GM18517 (cell line): ENCODE measurements at regions not wholly inside any gene's neighbourhood (a gene's known extent, or its start where the extent isn't known, plus 50 kb on each side); places are given as distances from the start of the nearest gene placed in this dataset.

Source experiments
- ATAC-seq: cut with Tn5 transposase; IDR thresholded peaks from one replicate; pipeline ENCODE4 v1.9.1; 2021; ENCODE audit warnings: mild to moderate bottlenecking, moderate library complexity; ENCODE audit not compliant: unreplicated experiment

DNA sequence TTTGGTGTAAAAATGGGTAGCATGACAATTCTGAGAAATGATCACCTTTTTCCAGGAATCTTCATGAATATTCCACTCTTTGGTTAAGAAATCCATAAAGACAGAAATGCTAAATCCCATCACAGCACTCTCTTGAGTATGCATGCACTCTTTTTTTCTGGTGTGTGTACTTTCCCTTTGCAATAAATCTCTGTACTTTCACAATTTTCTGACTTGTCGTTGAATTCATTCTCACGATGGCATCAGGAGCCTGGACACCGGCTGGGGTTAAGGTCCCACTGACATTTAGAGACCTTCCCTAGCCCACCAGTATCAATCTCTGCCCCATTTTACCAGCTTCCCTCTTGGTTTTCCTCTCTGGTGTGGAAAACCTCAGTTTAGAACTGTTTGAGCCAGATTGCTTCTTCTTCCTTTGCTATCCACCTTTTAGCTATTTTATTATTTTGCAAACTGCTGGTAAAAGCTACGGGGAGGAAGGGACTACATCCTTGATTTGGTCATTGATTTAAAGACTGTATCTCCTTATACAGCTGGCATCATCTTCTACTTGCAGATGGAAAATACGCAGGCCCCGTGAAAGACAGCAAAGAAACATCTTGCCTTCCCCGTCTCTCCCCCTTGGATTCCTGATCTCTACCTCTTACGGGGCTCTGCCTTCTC, 59.9 kb upstream of the ZFR start:
- no peak for ATAC-seq

DNA sequence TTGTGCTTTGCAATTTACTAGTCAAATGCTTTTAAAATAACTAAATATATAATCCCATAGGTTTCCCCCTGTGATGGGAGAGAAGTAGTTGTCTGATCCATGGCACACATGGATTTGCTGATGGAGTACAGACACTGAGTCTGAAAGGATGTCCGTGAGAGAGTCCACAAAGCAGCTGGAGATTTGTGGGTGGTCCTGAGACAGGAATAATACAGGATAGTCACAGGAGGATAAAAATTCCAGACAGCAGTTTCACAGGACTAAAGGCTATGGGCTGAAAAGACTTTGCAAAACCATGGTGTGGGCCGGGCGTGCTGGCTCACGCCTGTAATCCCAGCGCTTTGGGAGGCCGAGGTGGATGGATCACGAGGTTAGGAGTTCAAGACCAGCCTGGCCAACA, 58.7 kb upstream of the ZFR start:
- ATAC-seq = no peak

DNA sequence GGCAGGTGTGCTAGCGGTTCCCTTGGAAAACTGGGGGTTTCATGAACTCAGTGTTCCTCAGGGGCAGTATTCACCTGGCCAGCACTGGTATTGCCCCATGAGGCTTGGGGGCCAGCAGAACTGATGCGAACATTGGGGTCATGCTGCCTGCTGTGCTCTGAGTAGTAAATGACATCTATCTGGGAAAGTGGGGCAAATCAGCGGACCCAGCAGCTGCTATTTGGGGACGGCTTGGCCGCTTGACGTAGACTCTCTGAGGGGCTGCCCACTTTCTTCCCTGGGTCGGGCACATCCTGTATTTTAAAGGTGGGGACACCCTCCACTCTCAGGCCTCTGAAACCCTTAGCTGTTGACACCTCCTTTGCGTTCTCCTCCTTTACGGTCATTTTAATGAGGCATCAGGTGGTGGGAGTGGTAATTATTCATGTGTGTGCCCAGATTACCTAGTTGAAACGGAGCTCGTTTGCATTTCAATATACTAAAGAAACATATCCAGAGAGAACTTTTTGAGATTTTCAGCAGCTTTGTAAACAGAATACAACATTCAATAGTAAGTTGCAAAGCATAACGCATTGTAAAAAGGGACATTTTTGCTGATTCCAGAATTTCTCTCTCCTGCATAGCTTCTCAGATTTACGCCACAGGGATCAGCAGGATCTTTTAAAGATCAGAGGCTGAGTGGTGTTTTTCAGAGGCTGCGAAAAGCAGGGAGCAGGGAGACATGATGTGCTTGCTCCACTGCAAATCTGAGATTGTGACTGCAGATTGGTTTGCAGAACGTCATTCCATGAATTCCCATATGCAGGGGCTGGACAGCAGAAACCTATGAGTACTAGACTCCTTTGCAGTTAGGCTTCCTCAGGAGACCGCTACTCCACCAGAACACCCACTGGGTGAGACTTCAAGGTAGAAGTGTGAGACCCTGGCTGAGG, 56.8 kb upstream of the ZFR start:
- ATAC-seq = no peak

DNA sequence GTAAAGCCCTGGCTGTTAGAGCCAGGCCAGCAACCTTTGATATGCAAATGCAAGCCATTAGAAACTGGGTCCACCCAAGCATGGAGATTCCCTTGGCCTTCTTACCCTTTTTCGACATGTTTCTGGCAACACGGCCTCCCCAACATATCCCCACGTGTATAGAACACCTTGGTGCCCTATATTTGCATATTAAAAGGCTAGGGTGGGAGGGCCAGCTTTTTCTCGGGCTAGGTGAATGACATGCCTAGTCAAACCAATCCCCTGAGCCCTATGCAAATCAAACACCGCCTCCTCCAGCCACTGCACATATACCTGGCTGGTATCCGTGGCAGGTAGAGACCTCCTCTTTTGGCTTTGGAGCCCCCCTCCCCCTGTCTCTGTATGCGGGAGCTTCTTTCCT, 55.6 kb upstream of the ZFR start:
- no peak for ATAC-seq

DNA sequence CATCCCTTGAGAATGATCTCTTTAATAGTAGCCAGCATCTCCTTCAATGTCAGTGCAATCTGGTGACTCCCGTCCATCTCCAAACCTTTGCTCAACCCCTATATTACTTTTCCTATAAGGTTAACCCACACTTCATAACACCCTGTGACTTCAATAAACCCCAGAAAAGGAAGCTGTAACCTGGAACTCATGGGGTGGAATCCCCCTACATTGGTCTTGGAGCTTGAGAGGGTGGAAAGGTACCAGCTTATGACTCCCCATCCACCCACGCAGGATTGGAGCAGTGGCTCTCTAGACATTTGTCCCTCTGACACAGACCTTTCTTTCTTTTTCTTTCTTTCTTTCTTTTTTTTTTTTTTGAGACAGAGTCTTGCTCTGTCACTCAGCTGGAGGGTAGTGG, 54.7 kb upstream of the ZFR start:
- no peak for ATAC-seq

DNA sequence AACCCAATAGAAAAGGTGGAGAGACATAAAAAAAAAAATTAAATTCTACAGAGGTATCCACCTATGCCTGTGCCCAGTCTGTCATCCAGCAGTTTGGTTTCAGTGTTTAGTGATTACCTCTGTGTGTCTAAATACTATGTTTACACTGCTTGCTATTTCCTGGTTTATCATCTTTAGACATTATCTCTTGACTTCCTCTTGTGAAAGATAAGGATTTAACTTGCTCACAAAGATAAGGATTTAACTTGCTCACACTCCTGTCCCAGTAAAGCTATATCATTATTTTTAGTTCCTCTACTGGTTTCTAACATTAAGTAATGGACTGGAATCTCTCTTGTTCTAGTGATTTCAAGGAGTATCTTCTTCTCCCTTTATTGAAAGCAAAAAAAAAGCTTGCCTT, 53.9 kb upstream of the ZFR start:
- ATAC-seq = no peak

DNA sequence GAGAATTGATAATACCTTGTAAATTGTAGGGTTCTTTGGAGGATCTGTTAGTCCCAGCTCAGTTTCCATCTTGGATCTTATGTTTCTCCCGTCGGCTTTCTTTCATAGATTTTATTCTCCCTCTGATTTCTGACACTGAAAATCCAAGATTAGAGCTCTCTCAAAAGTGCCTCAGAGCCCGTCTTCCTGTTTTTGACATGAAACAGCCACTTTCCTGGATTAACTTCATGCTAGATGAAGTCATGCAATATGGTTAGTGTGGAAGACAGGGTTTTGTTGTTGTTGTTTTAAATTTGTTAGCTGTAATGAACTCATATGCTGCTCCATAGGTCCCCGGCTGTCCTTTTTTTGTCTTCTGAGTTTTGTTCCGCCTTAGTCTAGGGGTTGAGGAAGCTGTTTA, 51.6 kb upstream of the ZFR start:
- ATAC-seq = no peak

DNA sequence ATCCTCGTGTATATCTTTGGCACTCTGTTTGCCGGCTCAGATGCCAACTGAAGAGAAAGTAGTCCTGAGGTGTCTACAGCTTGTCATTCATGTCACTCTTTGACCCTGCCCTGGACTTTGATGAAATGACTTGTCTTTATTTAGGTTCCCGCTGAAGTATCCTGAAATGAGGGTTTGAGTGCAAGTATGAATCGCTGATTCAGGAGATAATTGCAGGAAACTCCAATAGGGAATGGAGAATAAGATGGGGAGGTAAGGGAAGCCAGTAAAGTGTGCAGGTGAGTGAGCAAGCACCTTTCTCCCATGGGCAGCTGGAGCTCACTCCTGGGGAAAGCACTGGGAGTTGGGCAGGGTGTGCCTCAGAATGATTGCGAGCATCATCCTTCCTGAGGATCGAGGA, 50.3 kb upstream of the ZFR start:
- ATAC-seq = no peak
